ENCODE measurements at regions not wholly inside any gene's neighbourhood (a gene's known extent, or its start where the extent isn't known, plus 50 kb on each side); places are given as distances from the start of the nearest gene placed in this dataset.

DNA sequence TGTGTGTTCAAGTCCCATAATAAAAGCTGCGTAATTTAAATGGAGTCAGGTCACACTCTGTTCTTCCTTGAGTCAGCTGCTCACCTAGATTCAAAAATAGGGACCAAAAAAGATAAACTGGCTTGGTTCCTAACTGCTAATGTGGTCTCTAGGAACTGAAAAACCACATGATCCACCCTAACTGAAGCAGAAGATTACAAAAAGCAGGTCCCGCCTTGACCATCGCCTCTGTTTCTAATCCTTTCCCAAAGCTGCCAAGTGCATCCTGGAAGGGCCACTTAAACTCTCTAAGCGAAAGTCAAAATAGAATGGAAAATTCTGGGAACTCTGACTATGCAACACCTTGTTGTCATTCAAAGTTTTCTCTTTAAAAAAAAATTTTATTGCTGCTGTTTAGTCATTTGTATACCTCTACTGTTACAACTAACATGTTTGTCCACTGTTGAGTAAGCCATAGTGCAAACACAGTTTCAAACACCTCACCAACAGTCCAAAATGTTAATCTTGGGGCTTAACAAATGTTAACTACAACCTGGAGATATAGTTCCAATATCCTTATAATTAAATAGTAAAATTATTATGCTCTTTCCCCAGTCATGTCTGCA lies 88.9 kb upstream of the THBS1 start:
- TF ChIP-seq, protein P1, sequence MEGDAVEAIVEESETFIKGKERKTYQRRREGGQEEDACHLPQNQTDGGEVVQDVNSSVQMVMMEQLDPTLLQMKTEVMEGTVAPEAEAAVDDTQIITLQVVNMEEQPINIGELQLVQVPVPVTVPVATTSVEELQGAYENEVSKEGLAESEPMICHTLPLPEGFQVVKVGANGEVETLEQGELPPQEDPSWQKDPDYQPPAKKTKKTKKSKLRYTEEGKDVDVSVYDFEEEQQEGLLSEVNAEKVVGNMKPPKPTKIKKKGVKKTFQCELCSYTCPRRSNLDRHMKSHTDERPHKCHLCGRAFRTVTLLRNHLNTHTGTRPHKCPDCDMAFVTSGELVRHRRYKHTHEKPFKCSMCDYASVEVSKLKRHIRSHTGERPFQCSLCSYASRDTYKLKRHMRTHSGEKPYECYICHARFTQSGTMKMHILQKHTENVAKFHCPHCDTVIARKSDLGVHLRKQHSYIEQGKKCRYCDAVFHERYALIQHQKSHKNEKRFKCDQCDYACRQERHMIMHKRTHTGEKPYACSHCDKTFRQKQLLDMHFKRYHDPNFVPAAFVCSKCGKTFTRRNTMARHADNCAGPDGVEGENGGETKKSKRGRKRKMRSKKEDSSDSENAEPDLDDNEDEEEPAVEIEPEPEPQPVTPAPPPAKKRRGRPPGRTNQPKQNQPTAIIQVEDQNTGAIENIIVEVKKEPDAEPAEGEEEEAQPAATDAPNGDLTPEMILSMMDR (IDR thresholded peaks at IDR 0.05) = no peak
- TF ChIP-seq SIN3A (IDR thresholded peaks at IDR 0.05; ENCODE audit: borderline replicate concordance, insufficient read depth, low read depth, low read length) = no peak

All from Panc1 (cell line).